Liver (tissue), 7 donors: ENCODE measurements at regions not wholly inside any gene's neighbourhood (a gene's known extent, or its start where the extent isn't known, plus 50 kb on each side); places are given as distances from the start of the nearest gene placed in this dataset.

Experiments used
- DNase-seq: peaks from one replicate; pipeline ENCODE4 v3.0.0-alpha.2; 2017; ENCODE audit warnings: low spot score
- H3K27ac ChIP-seq, 2 donors: one replicate each; pipeline ENCODE4 v1.7.0; 2013; ENCODE audit warnings: inconsistent platforms in 2 of 2, low read length in 2 of 2, control low read depth in 1 of 2, low read depth in 1 of 2, mild to moderate bottlenecking in 1 of 2
- H3K27me3 ChIP-seq, 4 donors: one replicate each; pipeline versions ENCODE4 v1.6.1 to v1.7.0; 2013; ENCODE audit warnings: low read length in 3 of 4, inconsistent platforms in 1 of 4, mild to moderate bottlenecking in 1 of 4, moderate library complexity in 1 of 4; ENCODE audit not compliant: control insufficient read depth in 4 of 4, insufficient read depth in 4 of 4
- H3K36me3 ChIP-seq, 4 donors: one replicate each; pipeline versions ENCODE4 v1.6.1 to v1.7.0; 2013; ENCODE audit warnings: low read length in 3 of 4, mild to moderate bottlenecking in 3 of 4, low read depth in 1 of 4, moderate library complexity in 1 of 4; ENCODE audit not compliant: control insufficient read depth in 4 of 4, insufficient read depth in 3 of 4
- H3K4me1 ChIP-seq, 4 donors: one replicate each; pipeline versions ENCODE4 v1.6.1 to v1.7.0; 2013; ENCODE audit warnings: low read length in 3 of 4, mild to moderate bottlenecking in 3 of 4, moderate library complexity in 1 of 4; ENCODE audit not compliant: control insufficient read depth in 4 of 4, insufficient read depth in 4 of 4
- H3K4me3 ChIP-seq, 3 donors: one replicate each; pipeline versions ENCODE4 v1.6.1 to v1.7.0; 2013; ENCODE audit warnings: low read length in 3 of 3, control low read depth in 1 of 3, low read depth in 1 of 3, mild to moderate bottlenecking in 1 of 3
- H3K9ac ChIP-seq, 2 donors: one replicate each; pipeline ENCODE4 v1.7.0; 2013; ENCODE audit warnings: low read length in 2 of 2, mild to moderate bottlenecking in 2 of 2, moderate library complexity in 2 of 2, control low read depth in 1 of 2, low read depth in 1 of 2
- H3K9me3 ChIP-seq, 4 donors: one replicate each; pipeline versions ENCODE4 v1.6.1 to v1.7.0; 2013; ENCODE audit warnings: low read length in 3 of 4; ENCODE audit not compliant: control insufficient read depth in 4 of 4
- ATF3 ChIP-seq: IDR thresholded peaks from 2 replicates; pipeline ENCODE4 v1.6.1; 2016; ENCODE audit warnings: antibody characterized with exemption
- CTCF ChIP-seq: fragments of 150-350 bp; IDR thresholded peaks from 2 replicates; pipeline ENCODE4 v1.5.1; 2017; ENCODE audit warnings: improper control_type of control experiment, low read depth, low read length; ENCODE audit not compliant: missing input control
- EGR1 ChIP-seq, 2 donors: IDR thresholded peaks; 2 replicates each; pipeline ENCODE4 v1.6.1; 2016 to 2018; ENCODE audit warnings: antibody characterized with exemption in 2 of 2, low read depth in 2 of 2
- FOXA1 ChIP-seq: IDR thresholded peaks from 2 replicates; pipeline ENCODE4 v1.6.1; 2016; ENCODE audit warnings: antibody characterized with exemption
- FOXA2 ChIP-seq: IDR thresholded peaks from 2 replicates; pipeline ENCODE4 v1.6.1; 2016; ENCODE audit warnings: antibody characterized with exemption
- GABPA ChIP-seq, 2 donors: IDR thresholded peaks in 1 of 2; conservative IDR thresholded peaks in 1 of 2; 2 replicates each; pipeline ENCODE4 v1.6.1; 2016; ENCODE audit warnings: antibody characterized with exemption in 2 of 2, mild to moderate bottlenecking in 1 of 2, moderate library complexity in 1 of 2
- HNF4G ChIP-seq: IDR thresholded peaks from 2 replicates; pipeline ENCODE4 v1.6.1; 2016; ENCODE audit warnings: antibody characterized with exemption
- JUND ChIP-seq, 2 donors: IDR thresholded peaks; 2 replicates each; pipeline ENCODE4 v1.6.1; 2016; ENCODE audit warnings: antibody characterized with exemption in 2 of 2
- MAX ChIP-seq: IDR thresholded peaks from 2 replicates; pipeline ENCODE4 v1.6.1; 2016; ENCODE audit warnings: antibody characterized with exemption
- NR2F2 ChIP-seq: IDR thresholded peaks from 2 replicates; pipeline ENCODE4 v1.6.1; 2016; ENCODE audit warnings: antibody characterized with exemption
- RAD21 ChIP-seq, 2 donors: IDR thresholded peaks; 2 replicates each; pipeline ENCODE4 v1.6.1; 2016; ENCODE audit warnings: antibody characterized with exemption in 2 of 2, mild to moderate bottlenecking in 2 of 2
- REST ChIP-seq: IDR thresholded peaks from 2 replicates; pipeline ENCODE4 v1.6.1; 2016; ENCODE audit warnings: antibody characterized with exemption, mild to moderate bottlenecking
- RXRA ChIP-seq, 2 donors: IDR thresholded peaks; 2 replicates each; pipeline ENCODE4 v1.6.1; 2017 to 2018; ENCODE audit warnings: antibody characterized with exemption in 2 of 2, mild to moderate bottlenecking in 1 of 2
- SP1 ChIP-seq: IDR thresholded peaks from 2 replicates; pipeline ENCODE4 v1.6.1; 2018; ENCODE audit warnings: antibody characterized with exemption, mild to moderate bottlenecking
- TAF1 ChIP-seq: conservative IDR thresholded peaks from 2 replicates; pipeline ENCODE4 v1.6.1; 2016; ENCODE audit warnings: antibody characterized with exemption, mild to moderate bottlenecking
- YY1 ChIP-seq: IDR thresholded peaks from 2 replicates; pipeline ENCODE4 v1.6.1; 2016; ENCODE audit warnings: antibody characterized with exemption, mild to moderate bottlenecking
- ZBTB33 ChIP-seq: IDR thresholded peaks from 2 replicates; pipeline ENCODE4 v1.6.1; 2016; ENCODE audit warnings: antibody characterized with exemption
- donor health status: healthy.
- donor health status: healthy.
- donor health status: healthy.
- donor health status: healthy.

GRCh38 chr5:158466191-158466590 lies 607.2 kb upstream of the CLINT1 start:
- no peak overlapping the region for H3K9ac ChIP-seq
- DNase-seq, result no peak
- no peak overlapping the region for H3K4me3 ChIP-seq
- H3K27ac ChIP-seq, result no peak overlapping the region
- TF ChIP-seq MAX (no peak), EGR1 (IDR thresholded peaks at IDR 0.05; ENCODE audit: low read depth in 2 of 2) (no peak), GABPA (IDR thresholded peaks at IDR 0.05 in 1 of 2, conservative IDR thresholded peaks at IDR 0.05 in 1 of 2) (no peak), CTCF (no peak), FOXA1 (no peak), REST (no peak), FOXA2 (no peak), RXRA (IDR thresholded peaks at IDR 0.05) (no peak), YY1 (no peak), ZBTB33 (no peak), SP1 (no peak), TAF1 (no peak), NR2F2 (no peak), JUND (IDR thresholded peaks at IDR 0.05) (no peak), ATF3 (no peak), HNF4G (no peak), RAD21 (IDR thresholded peaks at IDR 0.05) (no peak)
- H3K27me3 ChIP-seq, result no peaks in the 10 kb centered on the region
- H3K36me3 ChIP-seq, result no peaks in the 10 kb centered on the region
- H3K9me3 ChIP-seq, result no peaks in the 10 kb centered on the region
- H3K4me1 ChIP-seq, result peaks cover 10 to 50% (median 31%) of the 10 kb centered on the region in 4 donors
